ENCODE measurements at regions not wholly inside any gene's neighbourhood (a gene's known extent, or its start where the extent isn't known, plus 50 kb on each side); places are given as distances from the start of the nearest gene placed in this dataset.

DNA sequence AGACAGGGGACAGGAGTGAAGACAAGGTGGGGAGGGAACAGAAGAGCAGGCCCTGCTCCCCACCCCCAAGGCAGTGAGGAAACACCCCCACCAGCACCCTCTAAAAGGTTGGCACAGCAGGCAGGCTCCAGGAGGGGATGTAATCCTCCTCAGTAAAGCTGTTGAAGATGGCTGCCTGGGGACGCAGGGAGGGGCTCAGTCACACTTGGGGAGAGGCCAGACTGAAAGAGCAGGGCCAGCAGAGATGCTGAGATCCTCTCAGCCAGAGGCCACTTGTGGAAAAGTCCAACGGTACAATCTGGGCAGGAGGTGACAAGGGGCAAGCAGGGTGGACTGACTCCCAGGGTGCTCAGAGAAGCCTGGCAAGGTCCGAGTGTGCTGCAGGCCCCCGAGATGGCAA is 154.8 kb upstream of the ID2 start:
- H3K9ac ChIP-seq (ENCODE audit: low read depth, low read length, poor library complexity), result no peak overlapping the region
- no peak overlapping the region for H2BK120ac ChIP-seq (ENCODE audit: low read depth, low read length)
- peak overlapping the region; percentile 51 for H2BK15ac ChIP-seq (ENCODE audit: low read length)
- no peaks in the 10 kb centered on the region for H3K27me3 ChIP-seq (ENCODE audit: control insufficient read depth in 3 of 3, insufficient read depth in 3 of 3, low read depth in 1 of 3, low read length in 3 of 3)
- no peaks in the 10 kb centered on the region for H3K79me1 ChIP-seq (ENCODE audit: low read depth, low read length)
- DNase-seq (ENCODE audit: low spot score), result no peak
- H3K23ac ChIP-seq (ENCODE audit: low read depth, low read length, poor library complexity), result no peak overlapping the region
- H4K8ac ChIP-seq (ENCODE audit: low read depth, low read length), result no peak overlapping the region
- H2BK12ac ChIP-seq (ENCODE audit: low read length), result no peak overlapping the region
- H3K9me3 ChIP-seq (replicated peaks in 1 of 2; ENCODE audit: control insufficient read depth in 2 of 2, insufficient read depth in 1 of 2, low read depth in 1 of 2, low read length in 2 of 2), result peaks cover 2 to 7% of the 10 kb centered on the region in 2 donors
- peaks cover 0 to 2% of the 10 kb centered on the region in 2 donors for H3K4me1 ChIP-seq (ENCODE audit: control insufficient read depth in 2 of 2, insufficient read depth in 1 of 2, low read depth in 1 of 2, low read length in 2 of 2)
- H3K18ac ChIP-seq (ENCODE audit: low read length), result peak overlapping the region; percentile 66
- peak overlapping the region; percentile 16 for H2AK5ac ChIP-seq (ENCODE audit: low read depth, low read length)
- no CpG with 5 or more reads among the region's 4 CpGs for WGBS, 2 donors (ENCODE audit: extremely low coverage in 2 of 2, insufficient read length in 2 of 2, insufficient replicate concordance in 1 of 2)
- H3K4me2 ChIP-seq (ENCODE audit: insufficient read depth, low read length, poor library complexity, severe bottlenecking), result no peak overlapping the region
- H3K4ac ChIP-seq (ENCODE audit: low read length), result no peak overlapping the region
- no peak overlapping the region for H3K4me3 ChIP-seq (ENCODE audit: low read length in 2 of 2)
- no peak overlapping the region for H4K91ac ChIP-seq (ENCODE audit: low read depth, low read length, poor library complexity)
- H2AFZ ChIP-seq (ENCODE audit: low read length), result peak overlapping the region; percentile 38
- no peaks in the 10 kb centered on the region for H3K36me3 ChIP-seq (replicated peaks in 1 of 2; ENCODE audit: control insufficient read depth in 2 of 2, insufficient read depth in 2 of 2, low read length in 2 of 2)
- no peak overlapping the region for H3K27ac ChIP-seq (replicated peaks; ENCODE audit: low read length)
- no peak overlapping the region for H3K14ac ChIP-seq (ENCODE audit: low read length)
- no peak overlapping the region for H2BK5ac ChIP-seq (ENCODE audit: low read length)

- Histone ChIP-seq H3K4me2 (ENCODE audit: insufficient read depth, low read length, poor library complexity, severe bottlenecking) (no peak overlapping the region), H3K9ac (ENCODE audit: low read depth, low read length, poor library complexity) (no peak overlapping the region), H2BK15ac (ENCODE audit: low read length) (no peak overlapping the region), H4K91ac (ENCODE audit: low read depth, low read length, poor library complexity) (no peak overlapping the region), H3K4me1 (ENCODE audit: control insufficient read depth in 2 of 2, insufficient read depth in 1 of 2, low read depth in 1 of 2, low read length in 2 of 2) (peaks cover 0 to 2% of the 10 kb centered on the region in 2 donors), H3K36me3 (replicated peaks in 1 of 2; ENCODE audit: control insufficient read depth in 2 of 2, insufficient read depth in 2 of 2, low read length in 2 of 2) (no peaks in the 10 kb centered on the region), H4K8ac (ENCODE audit: low read depth, low read length) (no peak overlapping the region), H3K4ac (ENCODE audit: low read length) (no peak overlapping the region), H2AFZ (ENCODE audit: low read length) (no peak overlapping the region), H3K79me1 (ENCODE audit: low read depth, low read length) (no peaks in the 10 kb centered on the region), H3K9me3 (replicated peaks in 1 of 2; ENCODE audit: control insufficient read depth in 2 of 2, insufficient read depth in 1 of 2, low read depth in 1 of 2, low read length in 2 of 2) (peaks cover 2 to 10% of the 10 kb centered on the region in 2 donors), H2BK12ac (ENCODE audit: low read length) (no peak overlapping the region), H2AK5ac (ENCODE audit: low read depth, low read length) (no peak overlapping the region), H2BK120ac (ENCODE audit: low read depth, low read length) (no peak overlapping the region), H3K4me3 (ENCODE audit: low read length in 2 of 2) (no peak overlapping the region), H3K23ac (ENCODE audit: low read depth, low read length, poor library complexity) (no peak overlapping the region), H3K18ac (ENCODE audit: low read length) (no peak overlapping the region), H3K27me3 (ENCODE audit: control insufficient read depth in 3 of 3, insufficient read depth in 3 of 3, low read depth in 1 of 3, low read length in 3 of 3) (no peaks in the 10 kb centered on the region), H2BK5ac (ENCODE audit: low read length) (no peak overlapping the region), H3K27ac (replicated peaks; ENCODE audit: low read length) (no peak overlapping the region), H3K14ac (ENCODE audit: low read length) (no peak overlapping the region)
- WGBS, 2 donors (ENCODE audit: extremely low coverage in 2 of 2, insufficient read length in 2 of 2, insufficient replicate concordance in 1 of 2), result no CpG with 5 or more reads among the region's 4 CpGs
- DNase-seq (ENCODE audit: low spot score), result no peak
Observed at GRCh38 chr2:8527676-8528075, 154.2 kb upstream of the ID2 start.

DNA sequence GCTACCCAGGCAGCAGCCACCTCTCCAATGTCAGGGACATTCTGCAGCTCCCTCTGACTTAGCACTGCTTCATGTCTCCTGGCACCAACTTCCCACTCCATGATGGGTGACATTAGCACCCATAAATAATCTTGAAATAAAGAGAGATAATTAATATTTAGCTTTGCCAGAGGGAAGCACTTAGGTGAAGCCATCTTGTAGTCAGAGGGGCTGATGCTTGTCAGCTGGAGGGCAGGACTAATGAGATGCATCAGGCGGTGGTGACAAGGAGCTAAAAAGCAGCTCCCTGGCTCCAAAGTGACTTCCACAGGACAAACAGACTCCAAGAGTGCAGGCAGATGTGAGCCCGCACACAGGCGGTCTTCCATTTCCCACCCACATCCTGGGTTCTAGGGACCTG is 153.0 kb upstream of the ID2 start:
- Histone ChIP-seq H4K8ac (ENCODE audit: low read depth, low read length) (no peak overlapping the region), H3K14ac (ENCODE audit: low read length) (no peak overlapping the region), H4K91ac (ENCODE audit: low read depth, low read length, poor library complexity) (no peak overlapping the region), H2BK15ac (ENCODE audit: low read length) (no peak overlapping the region), H3K79me1 (ENCODE audit: low read depth, low read length) (no peaks in the 10 kb centered on the region), H3K27ac (replicated peaks; ENCODE audit: low read length) (no peak overlapping the region), H3K4me1 (ENCODE audit: control insufficient read depth in 2 of 2, insufficient read depth in 1 of 2, low read depth in 1 of 2, low read length in 2 of 2) (peaks cover 0 to 2% of the 10 kb centered on the region in 2 donors), H2BK120ac (ENCODE audit: low read depth, low read length) (no peak overlapping the region), H2AK5ac (ENCODE audit: low read depth, low read length) (peak overlapping the region; percentile 8), H3K4ac (ENCODE audit: low read length) (no peak overlapping the region), H3K4me3 (ENCODE audit: low read length in 2 of 2) (no peak overlapping the region), H2BK5ac (ENCODE audit: low read length) (no peak overlapping the region), H3K36me3 (replicated peaks in 1 of 2; ENCODE audit: control insufficient read depth in 2 of 2, insufficient read depth in 2 of 2, low read length in 2 of 2) (no peaks in the 10 kb centered on the region), H3K4me2 (ENCODE audit: insufficient read depth, low read length, poor library complexity, severe bottlenecking) (no peak overlapping the region), H3K18ac (ENCODE audit: low read length) (peak overlapping the region; percentile 80), H2BK12ac (ENCODE audit: low read length) (no peak overlapping the region), H2AFZ (ENCODE audit: low read length) (no peak overlapping the region), H3K23ac (ENCODE audit: low read depth, low read length, poor library complexity) (no peak overlapping the region), H3K9me3 (replicated peaks in 1 of 2; ENCODE audit: control insufficient read depth in 2 of 2, insufficient read depth in 1 of 2, low read depth in 1 of 2, low read length in 2 of 2) (peaks cover 2 to 10% of the 10 kb centered on the region in 2 donors), H3K27me3 (ENCODE audit: control insufficient read depth in 3 of 3, insufficient read depth in 3 of 3, low read depth in 1 of 3, low read length in 3 of 3) (no peaks in the 10 kb centered on the region), H3K9ac (ENCODE audit: low read depth, low read length, poor library complexity) (no peak overlapping the region)
- DNase-seq (ENCODE audit: low spot score), result no peak
- WGBS, 2 donors (ENCODE audit: extremely low coverage in 2 of 2, insufficient read length in 2 of 2, insufficient replicate concordance in 1 of 2), result no CpG with 5 or more reads among the region's 3 CpGs

- WGBS, 2 donors (ENCODE audit: extremely low coverage in 2 of 2, insufficient read length in 2 of 2, insufficient replicate concordance in 1 of 2), result no CpG with 5 or more reads among the region's 6 CpGs
- Histone ChIP-seq H3K4ac (ENCODE audit: low read length) (no peak overlapping the region), H3K4me1 (ENCODE audit: control insufficient read depth in 2 of 2, insufficient read depth in 1 of 2, low read depth in 1 of 2, low read length in 2 of 2) (peaks cover 2 to 3% of the 10 kb centered on the region in 2 donors), H3K9ac (ENCODE audit: low read depth, low read length, poor library complexity) (no peak overlapping the region), H3K14ac (ENCODE audit: low read length) (peak overlapping the region; percentile 49), H4K8ac (ENCODE audit: low read depth, low read length) (no peak overlapping the region), H4K91ac (ENCODE audit: low read depth, low read length, poor library complexity) (peak overlapping the region; percentile 44), H3K23ac (ENCODE audit: low read depth, low read length, poor library complexity) (peak overlapping the region; percentile 62), H3K4me2 (ENCODE audit: insufficient read depth, low read length, poor library complexity, severe bottlenecking) (no peak overlapping the region), H3K9me3 (replicated peaks in 1 of 2; ENCODE audit: control insufficient read depth in 2 of 2, insufficient read depth in 1 of 2, low read depth in 1 of 2, low read length in 2 of 2) (peaks cover 2 to 10% of the 10 kb centered on the region in 2 donors), H2BK12ac (ENCODE audit: low read length) (no peak overlapping the region), H3K18ac (ENCODE audit: low read length) (peak overlapping the region; percentile 54), H3K36me3 (replicated peaks in 1 of 2; ENCODE audit: control insufficient read depth in 2 of 2, insufficient read depth in 2 of 2, low read length in 2 of 2) (no peaks in the 10 kb centered on the region), H2BK5ac (ENCODE audit: low read length) (no peak overlapping the region), H3K4me3 (ENCODE audit: low read length in 2 of 2) (peak overlapping the region in 1 of 2 donors; percentile 39), H2BK15ac (ENCODE audit: low read length) (no peak overlapping the region), H3K79me1 (ENCODE audit: low read depth, low read length) (no peaks in the 10 kb centered on the region), H2BK120ac (ENCODE audit: low read depth, low read length) (no peak overlapping the region), H2AFZ (ENCODE audit: low read length) (no peak overlapping the region), H2AK5ac (ENCODE audit: low read depth, low read length) (peak overlapping the region; percentile 39), H3K27ac (replicated peaks; ENCODE audit: low read length) (no peak overlapping the region), H3K27me3 (ENCODE audit: control insufficient read depth in 3 of 3, insufficient read depth in 3 of 3, low read depth in 1 of 3, low read length in 3 of 3) (no peaks in the 10 kb centered on the region)
- DNase-seq (ENCODE audit: low spot score), result no peak
Observed at GRCh38 chr2:8529706-8530277, 152.1 kb upstream of the ID2 start.

All from neuronal stem cell (in vitro differentiated cells).